ENCODE measurements at regions not wholly inside any gene's neighbourhood (a gene's known extent, or its start where the extent isn't known, plus 50 kb on each side); places are given as distances from the start of the nearest gene placed in this dataset.

DNA sequence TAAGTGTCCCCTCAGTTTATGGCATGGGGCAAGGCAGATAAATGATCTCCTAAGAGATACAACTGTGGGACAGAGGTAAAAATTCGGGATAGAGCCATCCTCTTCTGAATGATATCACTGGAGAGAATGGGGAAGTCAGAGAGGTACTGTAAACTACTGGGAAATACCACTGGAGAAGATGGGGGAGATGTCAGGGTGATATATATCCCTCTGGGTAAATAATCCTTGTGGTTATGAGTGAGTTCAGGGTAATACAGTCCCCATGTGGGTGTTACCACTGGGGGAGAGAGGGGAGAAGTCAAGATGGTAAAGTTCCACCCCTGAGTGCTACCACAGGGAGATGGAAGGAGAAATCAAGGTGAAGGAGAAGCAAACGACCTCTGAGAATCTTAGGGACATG is 63.9 kb upstream of the ZNF81 start:
- TF ChIP-seq, protein P1, sequence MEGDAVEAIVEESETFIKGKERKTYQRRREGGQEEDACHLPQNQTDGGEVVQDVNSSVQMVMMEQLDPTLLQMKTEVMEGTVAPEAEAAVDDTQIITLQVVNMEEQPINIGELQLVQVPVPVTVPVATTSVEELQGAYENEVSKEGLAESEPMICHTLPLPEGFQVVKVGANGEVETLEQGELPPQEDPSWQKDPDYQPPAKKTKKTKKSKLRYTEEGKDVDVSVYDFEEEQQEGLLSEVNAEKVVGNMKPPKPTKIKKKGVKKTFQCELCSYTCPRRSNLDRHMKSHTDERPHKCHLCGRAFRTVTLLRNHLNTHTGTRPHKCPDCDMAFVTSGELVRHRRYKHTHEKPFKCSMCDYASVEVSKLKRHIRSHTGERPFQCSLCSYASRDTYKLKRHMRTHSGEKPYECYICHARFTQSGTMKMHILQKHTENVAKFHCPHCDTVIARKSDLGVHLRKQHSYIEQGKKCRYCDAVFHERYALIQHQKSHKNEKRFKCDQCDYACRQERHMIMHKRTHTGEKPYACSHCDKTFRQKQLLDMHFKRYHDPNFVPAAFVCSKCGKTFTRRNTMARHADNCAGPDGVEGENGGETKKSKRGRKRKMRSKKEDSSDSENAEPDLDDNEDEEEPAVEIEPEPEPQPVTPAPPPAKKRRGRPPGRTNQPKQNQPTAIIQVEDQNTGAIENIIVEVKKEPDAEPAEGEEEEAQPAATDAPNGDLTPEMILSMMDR (IDR thresholded peaks at IDR 0.05; ENCODE audit: low read depth, low read length, poor library complexity, severe bottlenecking), result no peak
- no peak for TF ChIP-seq EZH2phosphoT487 (IDR thresholded peaks at IDR 0.05; ENCODE audit: borderline replicate concordance, low read length)

Data from DOHH2 (cell line).